Endothelial cell of umbilical vein (primary cell): ENCODE measurements at regions not wholly inside any gene's neighbourhood (a gene's known extent, or its start where the extent isn't known, plus 50 kb on each side); places are given as distances from the start of the nearest gene placed in this dataset.
A peak's percentile ranks its signal among the peaks of the same experiment; 100 is the strongest.

Experiments used
- BruUV-seq: library from RNA; stranded (reverse); fragments of 400-500 nt; replicated peaks from 2 replicates; lab custom pipeline; 2021; lab: Mats Ljungman, UMichigan
- CTCF ChIA-PET: fragments of 300-600, 350-600 bp; sonication (Branson Sonifier 250); formaldehyde crosslinking; loops from one replicate; lab custom pipeline; 2021; ENCODE audit warnings: antibody characterized with exemption, inconsistent platforms; lab: Charles Lee
- POLR2A ChIA-PET: fragments of 300-600, 350-600 bp; sonication (Branson Sonifier 250); formaldehyde crosslinking; loops from one replicate; lab custom pipeline; 2021; ENCODE audit warnings: antibody characterized with exemption, inconsistent platforms; lab: Charles Lee
- DNase-seq: peaks from one replicate; pipeline ENCODE4 v3.0.0-alpha.2; 2011; ENCODE audit warnings: low read depth, low spot score
- FAIRE-seq: peaks from 2 replicates; lab custom pipeline; 2011; peaks lifted over from hg19 to GRCh38; lab: Jason Lieb, UNC
- H2AFZ ChIP-seq: 2 replicates; pipeline ENCODE4 v1.6.0; 2012; ENCODE audit warnings: low read depth, low read length, control low read depth, inconsistent platforms
- H3K27ac ChIP-seq: 2 replicates; pipeline ENCODE4 v1.5.1; 2011; ENCODE audit warnings: low read depth, mild to moderate bottlenecking, control low read depth, low read length, moderate library complexity; ENCODE audit not compliant: insufficient read depth
- H3K27me3 ChIP-seq, 2 experiments: 2 replicates each; pipeline versions ENCODE4 v1.6.0 to v1.6.1; 2011; ENCODE audit warnings: low read length in 2 of 2, mixed read lengths in 1 of 2; ENCODE audit not compliant: control insufficient read depth in 2 of 2, insufficient read depth in 2 of 2
- H3K36me3 ChIP-seq, 2 experiments: 2 replicates in 1 of 2; 3 replicates in 1 of 2; pipeline ENCODE4 v1.5.1; 2011; ENCODE audit warnings: low read length in 2 of 2, mild to moderate bottlenecking in 1 of 2, moderate library complexity in 1 of 2; ENCODE audit not compliant: control insufficient read depth in 2 of 2, insufficient read depth in 2 of 2; ENCODE audit errors: extremely low read depth in 1 of 2
- H3K4me1 ChIP-seq: 3 replicates; pipeline ENCODE4 v1.5.1; 2011; ENCODE audit warnings: mild to moderate bottlenecking, low read length; ENCODE audit not compliant: control insufficient read depth, insufficient read depth; ENCODE audit errors: extremely low read depth
- H3K4me2 ChIP-seq: 2 replicates; pipeline ENCODE4 v1.6.1; 2011; ENCODE audit warnings: low read length, control low read depth, mixed read lengths; ENCODE audit not compliant: insufficient read depth
- H3K4me3 ChIP-seq, 3 experiments: fragments of 200-600 bp in 1 of 3; sonication (generic), shearing (Covaris generic) in 1 of 3; replicated peaks in 1 of 3; 2 replicates each; pipeline ENCODE4 v1.5.1; 2011 to 2016; ENCODE audit warnings: control low read depth in 3 of 3, low read length in 3 of 3, mild to moderate bottlenecking in 2 of 3, inconsistent platforms in 1 of 3, low read depth in 1 of 3, moderate library complexity in 1 of 3; ENCODE audit not compliant: insufficient read depth in 1 of 3
- H3K79me2 ChIP-seq: 2 replicates; pipeline ENCODE4 v1.6.0; 2012; ENCODE audit warnings: low read length, inconsistent platforms; ENCODE audit not compliant: control insufficient read depth, insufficient read depth
- H3K9ac ChIP-seq: replicated peaks from 2 replicates; pipeline ENCODE3; 2011; ENCODE audit warnings: low read length, control low read depth; ENCODE audit not compliant: insufficient read depth; ENCODE audit errors: extremely low read depth
- H3K9me1 ChIP-seq: replicated peaks from 3 replicates; pipeline ENCODE4 v1.6.0; 2011; ENCODE audit warnings: mild to moderate bottlenecking, low read length; ENCODE audit not compliant: control insufficient read depth, insufficient read depth; ENCODE audit errors: extremely low read depth
- H3K9me3 ChIP-seq: replicated peaks from 2 replicates; pipeline ENCODE4 v1.5.1; 2012; ENCODE audit warnings: low read length, inconsistent platforms; ENCODE audit not compliant: control insufficient read depth, insufficient read depth
- H4K20me1 ChIP-seq: replicated peaks from 2 replicates; pipeline ENCODE3; 2011; ENCODE audit warnings: mild to moderate bottlenecking, low read length; ENCODE audit not compliant: control insufficient read depth, insufficient read depth; ENCODE audit errors: extremely low read depth
- EZH2 ChIP-seq: IDR thresholded peaks from 2 replicates; pipeline ENCODE4 v1.6.1; 2012; ENCODE audit warnings: borderline replicate concordance, low read depth, mild to moderate bottlenecking, moderate library complexity, low read length, inconsistent platforms; ENCODE audit not compliant: severe bottlenecking
- FOS ChIP-seq: IDR thresholded peaks from 2 replicates; pipeline ENCODE4 v1.6.1; 2011; ENCODE audit warnings: mild to moderate bottlenecking, low read length, moderate library complexity, borderline replicate concordance; ENCODE audit not compliant: insufficient read depth
- GATA2 ChIP-seq: IDR thresholded peaks from 2 replicates; pipeline ENCODE4 v1.7.0; 2011; ENCODE audit warnings: low read depth, mild to moderate bottlenecking, moderate library complexity, mixed read lengths, low read length; ENCODE audit not compliant: insufficient read length, insufficient read depth
- JUN ChIP-seq: IDR thresholded peaks from 2 replicates; pipeline ENCODE4 v1.6.1; 2011; ENCODE audit warnings: borderline replicate concordance, low read depth; ENCODE audit not compliant: insufficient read length, insufficient read depth
- MYC ChIP-seq: IDR thresholded peaks from one replicate; pipeline ENCODE4 v1.6.1; 2011; ENCODE audit warnings: mild to moderate bottlenecking, low read depth, low read length
- POLR2A ChIP-seq: IDR thresholded peaks from 2 replicates; pipeline ENCODE4 v1.6.1; 2012; ENCODE audit warnings: low read depth, mild to moderate bottlenecking, control low read depth, low read length
- POLR2AphosphoS5 ChIP-seq: IDR thresholded peaks from 2 replicates; pipeline ENCODE4 v1.6.1; 2012; ENCODE audit warnings: low read depth, mild to moderate bottlenecking, control low read depth, low read length, moderate library complexity; ENCODE audit not compliant: insufficient read depth
- dilution Hi-C: fragments of 300-500 bp; cut with MboI; formaldehyde crosslinking; loops from one replicate; pipeline ENCODE4 v1.15.0; 2019; ENCODE audit warnings: low sequenced_read_pairs; ENCODE audit not compliant: extremely low pct_ligation_motif_present
- intact Hi-C: fragments of 100-400 bp; cut with micrococcal nuclease; formaldehyde crosslinking; loops from one replicate; pipeline ENCODE4 v1.10.0; 2022
- TF ChIP-seq, protein P1 (sequence below): IDR thresholded peaks from 2 replicates; pipeline ENCODE4 v1.6.1; 2011; ENCODE audit not compliant: insufficient read depth, insufficient read length
- TF ChIP-seq, protein P2 (sequence below), 2 donors: IDR thresholded peaks; 1 replicate in 1 of 2; 2 replicates in 1 of 2; pipeline ENCODE4 v1.5.1; 2011; ENCODE audit warnings: low read length in 2 of 2, mild to moderate bottlenecking in 2 of 2, moderate library complexity in 2 of 2, control low read depth in 1 of 2, inconsistent platforms in 1 of 2, low read depth in 1 of 2; ENCODE audit not compliant: insufficient read depth in 1 of 2; ENCODE audit errors: extremely low read depth in 1 of 2

DNA sequence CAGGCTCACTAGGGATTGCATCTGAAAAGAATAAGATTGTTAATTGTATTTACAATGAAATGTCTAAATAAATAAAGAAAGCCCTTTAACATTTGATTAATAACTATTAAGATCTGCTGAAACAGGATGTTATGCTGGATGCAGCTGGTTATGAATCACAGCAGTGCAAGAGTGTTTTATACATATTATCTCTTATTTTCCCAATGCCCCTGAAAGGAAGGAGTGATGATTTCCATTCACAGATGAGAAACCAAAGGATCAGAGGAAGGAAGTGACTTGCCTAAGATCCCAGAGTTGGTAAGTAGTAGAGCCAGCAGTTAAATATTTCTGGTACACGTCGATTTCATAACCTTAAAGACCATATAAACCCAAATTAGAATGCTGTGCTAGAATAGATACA is 76.3 kb upstream of the ARHGAP36 start:
- ChIA-PET POLR2A (no interaction called here), CTCF (no interaction called here)
- no peak overlapping the region for H2AFZ ChIP-seq
- H4K20me1 ChIP-seq: no peaks in the 10 kb centered on the region
- H3K4me3 ChIP-seq: no peak overlapping the region
- H3K79me2 ChIP-seq: no peaks in the 10 kb centered on the region
- H3K27me3 ChIP-seq: no peaks in the 10 kb centered on the region
- dilution Hi-C loops (no loop called here), intact Hi-C loops (no loop called here)
- FAIRE-seq (no peak), DNase-seq (peak; percentile 77)
- no peak overlapping the region for H3K4me2 ChIP-seq
- H3K9ac ChIP-seq: no peak overlapping the region
- no TSS peak for BruUV-seq
- H3K9me1 ChIP-seq: no peaks in the 10 kb centered on the region
- H3K36me3 ChIP-seq: no peaks in the 10 kb centered on the region
- no peaks in the 10 kb centered on the region for H3K9me3 ChIP-seq
- TF ChIP-seq FOS (peak; percentile 77), JUN (peak; percentile 54), POLR2AphosphoS5 (peak; percentile 18), POLR2A (no peak), GATA2 (peak; percentile 75)
- TF ChIP-seq, protein P1, sequence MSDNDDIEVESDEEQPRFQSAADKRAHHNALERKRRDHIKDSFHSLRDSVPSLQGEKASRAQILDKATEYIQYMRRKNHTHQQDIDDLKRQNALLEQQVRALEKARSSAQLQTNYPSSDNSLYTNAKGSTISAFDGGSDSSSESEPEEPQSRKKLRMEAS: no peak
- H3K27ac ChIP-seq: peak overlapping the region; percentile 66
- H3K4me1 ChIP-seq: peaks cover 9% of the 10 kb centered on the region

DNA sequence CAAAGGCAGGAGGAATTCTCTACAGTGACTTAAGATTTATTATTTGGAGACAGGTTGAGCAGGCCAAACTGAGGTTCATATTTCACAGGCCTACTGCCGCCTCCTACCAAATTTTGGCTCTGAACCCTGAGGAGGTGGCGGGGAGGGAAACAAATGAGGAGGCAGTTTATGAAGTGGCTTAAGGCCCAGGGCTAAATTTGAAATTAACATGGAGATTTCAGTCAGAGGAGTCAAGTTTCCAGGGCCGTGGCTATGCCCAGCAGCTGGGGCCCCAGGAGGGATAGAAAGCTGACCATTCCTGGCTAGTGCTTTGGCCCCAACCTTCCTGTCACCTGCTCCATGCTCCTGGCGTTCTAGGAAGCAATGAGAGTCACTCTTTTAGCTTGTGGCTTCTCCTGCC is 73.4 kb upstream of the ARHGAP36 start:
- intact Hi-C loops (no loop called here), dilution Hi-C loops (no loop called here)
- TF ChIP-seq MYC (no peak), GATA2 (no peak), POLR2AphosphoS5 (no peak), JUN (no peak), FOS (no peak), POLR2A (no peak), EZH2 (no peak)
- TF ChIP-seq, protein P1: no peak
- TF ChIP-seq, protein P2, sequence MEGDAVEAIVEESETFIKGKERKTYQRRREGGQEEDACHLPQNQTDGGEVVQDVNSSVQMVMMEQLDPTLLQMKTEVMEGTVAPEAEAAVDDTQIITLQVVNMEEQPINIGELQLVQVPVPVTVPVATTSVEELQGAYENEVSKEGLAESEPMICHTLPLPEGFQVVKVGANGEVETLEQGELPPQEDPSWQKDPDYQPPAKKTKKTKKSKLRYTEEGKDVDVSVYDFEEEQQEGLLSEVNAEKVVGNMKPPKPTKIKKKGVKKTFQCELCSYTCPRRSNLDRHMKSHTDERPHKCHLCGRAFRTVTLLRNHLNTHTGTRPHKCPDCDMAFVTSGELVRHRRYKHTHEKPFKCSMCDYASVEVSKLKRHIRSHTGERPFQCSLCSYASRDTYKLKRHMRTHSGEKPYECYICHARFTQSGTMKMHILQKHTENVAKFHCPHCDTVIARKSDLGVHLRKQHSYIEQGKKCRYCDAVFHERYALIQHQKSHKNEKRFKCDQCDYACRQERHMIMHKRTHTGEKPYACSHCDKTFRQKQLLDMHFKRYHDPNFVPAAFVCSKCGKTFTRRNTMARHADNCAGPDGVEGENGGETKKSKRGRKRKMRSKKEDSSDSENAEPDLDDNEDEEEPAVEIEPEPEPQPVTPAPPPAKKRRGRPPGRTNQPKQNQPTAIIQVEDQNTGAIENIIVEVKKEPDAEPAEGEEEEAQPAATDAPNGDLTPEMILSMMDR (IDR thresholded peaks at IDR 0.05; ENCODE audit: extremely low read depth in 1 of 2, insufficient read depth in 1 of 2, low read depth in 1 of 2, low read length in 2 of 2): no peak
- peaks cover 9% of the 10 kb centered on the region for H3K4me1 ChIP-seq
- H3K36me3 ChIP-seq: no peaks in the 10 kb centered on the region
- H3K79me2 ChIP-seq: no peaks in the 10 kb centered on the region
- no peaks in the 10 kb centered on the region for H3K27me3 ChIP-seq
- no peak overlapping the region for H3K4me2 ChIP-seq
- no peaks in the 10 kb centered on the region for H3K9me1 ChIP-seq
- FAIRE-seq (no peak), DNase-seq (no peak)
- CTCF ChIA-PET: interaction anchor here (1.3 kb wide), 1 partner anchor 10 kb away, joined by 8 read pairs; no protein-coding TSS in a partner anchor
- no peak overlapping the region for H3K9ac ChIP-seq
- POLR2A ChIA-PET: no interaction called here
- no peak overlapping the region for H3K27ac ChIP-seq
- H4K20me1 ChIP-seq: no peaks in the 10 kb centered on the region
- H2AFZ ChIP-seq: no peak overlapping the region
- H3K9me3 ChIP-seq: no peaks in the 10 kb centered on the region
- no peak overlapping the region for H3K4me3 ChIP-seq
- no TSS peak for BruUV-seq
